WTC11 (cell line): ENCODE measurements at regions not wholly inside any gene's neighbourhood (a gene's known extent, or its start where the extent isn't known, plus 50 kb on each side); places are given as distances from the start of the nearest gene placed in this dataset.
A peak's percentile ranks its signal among the peaks of the same experiment; 100 is the strongest.

ENCODE experiments used
- ATAC-seq: fragments of 200-7000 bp; cut with Tn5 transposase; 2 replicates; pipeline ENCODE4 v1.10.0; 2021; ENCODE audit warnings: mild to moderate bottlenecking, moderate library complexity
- CTCF ChIA-PET: fragments of 300-600 bp; sonication (Branson Sonifier 250); formaldehyde crosslinking; loops from one replicate; lab custom pipeline; 2021; ENCODE audit warnings: antibody characterized with exemption; lab: Charles Lee
- POLR2A ChIA-PET: fragments of 350-600 bp; sonication (Branson Sonifier 250); formaldehyde crosslinking; loops from one replicate; lab custom pipeline; 2021; ENCODE audit warnings: antibody characterized with exemption; lab: Charles Lee
- DNase-seq: peaks from one replicate; pipeline ENCODE4 v3.0.0; 2021; ENCODE audit warnings: low spot score
- H3K27ac Mint-ChIP-seq: 2 replicates; pipeline ENCODE4 v1.8.0; 2021; ENCODE audit warnings: mixed read lengths
- H3K27me3 Mint-ChIP-seq: 2 replicates; pipeline ENCODE4 v1.8.0; 2021; ENCODE audit warnings: low read depth, mild to moderate bottlenecking, moderate library complexity, mixed read lengths
- H3K36me3 Mint-ChIP-seq: 2 replicates; pipeline ENCODE4 v1.8.0; 2021; ENCODE audit warnings: mixed read lengths
- H3K4me1 Mint-ChIP-seq: 2 replicates; pipeline ENCODE4 v1.8.0; 2022; ENCODE audit warnings: mixed read lengths
- H3K4me3 Mint-ChIP-seq: 2 replicates; pipeline ENCODE4 v1.8.0; 2021; ENCODE audit warnings: mild to moderate bottlenecking, moderate library complexity, mixed read lengths
- H3K9me3 Mint-ChIP-seq: 2 replicates; pipeline ENCODE4 v1.8.0; 2021; ENCODE audit warnings: mixed read lengths
- CREB1 ChIP-seq: sonication (generic); formaldehyde crosslinking; IDR thresholded peaks from 2 replicates; pipeline ENCODE4 v1.8.0; 2023; ENCODE audit warnings: mild to moderate bottlenecking, missing genetic modification reagents
- CREM ChIP-seq: sonication (generic); formaldehyde crosslinking; IDR thresholded peaks from 2 replicates; pipeline ENCODE4 v1.8.1; 2022; ENCODE audit warnings: mild to moderate bottlenecking, missing genetic modification reagents, moderate library complexity
- ESRRA ChIP-seq: sonication (generic); formaldehyde crosslinking; IDR thresholded peaks from 2 replicates; pipeline ENCODE4 v1.8.1; 2022; ENCODE audit warnings: mild to moderate bottlenecking, missing genetic modification reagents, borderline replicate concordance
- JAZF1 ChIP-seq: fragments of 250-450 bp; sonication (Bioruptor Pico); IDR thresholded peaks from 2 replicates; pipeline ENCODE4 v1.9.0; 2021; ENCODE audit warnings: moderate library complexity, mild to moderate bottlenecking, inconsistent platforms
- PRRX2 ChIP-seq: fragments of 250-450 bp; sonication (Bioruptor Pico); IDR thresholded peaks from 2 replicates; pipeline ENCODE4 v1.8.0; 2021; ENCODE audit warnings: mild to moderate bottlenecking
- SOX15 ChIP-seq: fragments of 250-450 bp; sonication (Bioruptor Pico); IDR thresholded peaks from 2 replicates; pipeline ENCODE4 v1.9.0; 2021; ENCODE audit warnings: mild to moderate bottlenecking
- SP1 ChIP-seq: sonication (generic); formaldehyde crosslinking; conservative IDR thresholded peaks from 2 replicates; pipeline ENCODE4 v1.8.1; 2022; ENCODE audit warnings: missing genetic modification reagents
- TCF7 ChIP-seq: sonication (generic); formaldehyde crosslinking; IDR thresholded peaks from 2 replicates; pipeline ENCODE4 v1.8.0; 2022; ENCODE audit warnings: mild to moderate bottlenecking, low read depth, missing genetic modification reagents, moderate library complexity
- ZNF232 ChIP-seq: sonication (generic); formaldehyde crosslinking; IDR thresholded peaks from 2 replicates; pipeline ENCODE4 v1.8.0; 2022; ENCODE audit warnings: mild to moderate bottlenecking, missing genetic modification reagents
- ZNF396 ChIP-seq: fragments of 250-450 bp; sonication (Bioruptor Pico); IDR thresholded peaks from 2 replicates; pipeline ENCODE4 v1.8.0; 2021; ENCODE audit warnings: mild to moderate bottlenecking, moderate library complexity, borderline replicate concordance
- ZNF423 ChIP-seq: fragments of 250-450 bp; sonication (Bioruptor Pico); IDR thresholded peaks from 2 replicates; pipeline ENCODE4 v2.1.2; 2022; ENCODE audit warnings: mild to moderate bottlenecking, moderate library complexity
- ZNF671 ChIP-seq: fragments of 250-450 bp; sonication (Bioruptor Pico); IDR thresholded peaks from 2 replicates; pipeline ENCODE4 v1.8.0; 2021; ENCODE audit warnings: mild to moderate bottlenecking
- TF ChIP-seq, protein P1 (sequence below): sonication (generic); formaldehyde crosslinking; IDR thresholded peaks from 2 replicates; pipeline ENCODE4 v1.8.1; 2022; ENCODE audit warnings: missing genetic modification reagents, borderline replicate concordance
- TF ChIP-seq, protein P2 (sequence below): fragments of 250-450 bp; sonication (Bioruptor Pico); IDR thresholded peaks from 2 replicates; pipeline ENCODE4 v1.9.0; 2021; ENCODE audit warnings: mild to moderate bottlenecking, borderline replicate concordance
- TF ChIP-seq, protein P3 (sequence below): sonication (generic); formaldehyde crosslinking; IDR thresholded peaks from 2 replicates; pipeline ENCODE4 v1.8.0; 2022; ENCODE audit warnings: mild to moderate bottlenecking, missing genetic modification reagents
- TF ChIP-seq, protein P4 (sequence below): sonication (generic); formaldehyde crosslinking; IDR thresholded peaks from 2 replicates; pipeline ENCODE4 v1.8.0; 2022; ENCODE audit warnings: mild to moderate bottlenecking, missing genetic modification reagents
- TF ChIP-seq, protein P5 (sequence below): sonication (generic); formaldehyde crosslinking; IDR thresholded peaks from 2 replicates; pipeline ENCODE4 v1.8.1; 2023; ENCODE audit warnings: mild to moderate bottlenecking, moderate library complexity, missing genetic modification reagents
- TF ChIP-seq, protein P6 (sequence below): sonication (generic); formaldehyde crosslinking; IDR thresholded peaks from 2 replicates; pipeline ENCODE4 v1.8.0; 2022; ENCODE audit warnings: missing genetic modification reagents
- TF ChIP-seq, protein P7 (sequence below): sonication (generic); formaldehyde crosslinking; conservative IDR thresholded peaks from 2 replicates; pipeline ENCODE4 v1.8.1; 2022; ENCODE audit warnings: mild to moderate bottlenecking, missing genetic modification reagents
- TF ChIP-seq, protein P8 (sequence below): sonication (generic); formaldehyde crosslinking; IDR thresholded peaks from 2 replicates; pipeline ENCODE4 v1.8.1; 2023; ENCODE audit warnings: mild to moderate bottlenecking, missing genetic modification reagents, moderate library complexity
- TF ChIP-seq, protein P9 (sequence below): fragments of 250-450 bp; sonication (Bioruptor Pico); conservative IDR thresholded peaks from 2 replicates; pipeline ENCODE4 v1.9.0; 2021; ENCODE audit warnings: mild to moderate bottlenecking

DNA sequence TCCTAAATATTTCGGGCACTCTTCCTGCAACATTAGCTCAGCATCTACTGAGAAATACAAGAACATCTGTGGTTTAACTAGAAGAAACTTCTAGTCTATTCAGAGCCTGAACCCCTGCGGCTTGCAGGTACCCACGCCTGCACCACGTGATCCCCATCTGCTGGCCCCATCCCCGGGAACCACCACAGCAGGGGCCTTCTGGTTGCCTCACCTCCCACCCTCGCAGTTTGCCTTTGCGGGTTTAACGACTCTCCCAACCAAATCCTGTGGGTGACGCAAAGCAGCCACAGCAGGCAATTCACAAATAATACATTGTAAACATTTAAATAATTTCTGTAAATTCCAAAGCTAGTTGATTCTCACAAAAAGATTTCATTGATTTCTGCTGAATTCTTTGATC is 90.2 kb upstream of the TMEM18 start:
- peaks cover 6% of the 10 kb centered on the region for H3K36me3 Mint-ChIP-seq
- no peak for TF ChIP-seq TCF7
- TF ChIP-seq, protein P1, sequence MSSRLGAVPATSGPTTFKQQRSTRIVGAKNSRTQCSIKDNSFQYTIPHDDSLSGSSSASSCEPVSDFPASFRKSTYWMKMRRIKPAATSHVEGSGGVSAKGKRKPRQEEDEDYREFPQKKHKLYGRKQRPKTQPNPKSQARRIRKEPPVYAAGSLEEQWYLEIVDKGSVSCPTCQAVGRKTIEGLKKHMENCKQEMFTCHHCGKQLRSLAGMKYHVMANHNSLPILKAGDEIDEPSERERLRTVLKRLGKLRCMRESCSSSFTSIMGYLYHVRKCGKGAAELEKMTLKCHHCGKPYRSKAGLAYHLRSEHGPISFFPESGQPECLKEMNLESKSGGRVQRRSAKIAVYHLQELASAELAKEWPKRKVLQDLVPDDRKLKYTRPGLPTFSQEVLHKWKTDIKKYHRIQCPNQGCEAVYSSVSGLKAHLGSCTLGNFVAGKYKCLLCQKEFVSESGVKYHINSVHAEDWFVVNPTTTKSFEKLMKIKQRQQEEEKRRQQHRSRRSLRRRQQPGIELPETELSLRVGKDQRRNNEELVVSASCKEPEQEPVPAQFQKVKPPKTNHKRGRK (CRISPR knock-in tag): no peak
- TF ChIP-seq ZNF232 (CRISPR knock-in tag): no peak
- TF ChIP-seq, protein P2, sequence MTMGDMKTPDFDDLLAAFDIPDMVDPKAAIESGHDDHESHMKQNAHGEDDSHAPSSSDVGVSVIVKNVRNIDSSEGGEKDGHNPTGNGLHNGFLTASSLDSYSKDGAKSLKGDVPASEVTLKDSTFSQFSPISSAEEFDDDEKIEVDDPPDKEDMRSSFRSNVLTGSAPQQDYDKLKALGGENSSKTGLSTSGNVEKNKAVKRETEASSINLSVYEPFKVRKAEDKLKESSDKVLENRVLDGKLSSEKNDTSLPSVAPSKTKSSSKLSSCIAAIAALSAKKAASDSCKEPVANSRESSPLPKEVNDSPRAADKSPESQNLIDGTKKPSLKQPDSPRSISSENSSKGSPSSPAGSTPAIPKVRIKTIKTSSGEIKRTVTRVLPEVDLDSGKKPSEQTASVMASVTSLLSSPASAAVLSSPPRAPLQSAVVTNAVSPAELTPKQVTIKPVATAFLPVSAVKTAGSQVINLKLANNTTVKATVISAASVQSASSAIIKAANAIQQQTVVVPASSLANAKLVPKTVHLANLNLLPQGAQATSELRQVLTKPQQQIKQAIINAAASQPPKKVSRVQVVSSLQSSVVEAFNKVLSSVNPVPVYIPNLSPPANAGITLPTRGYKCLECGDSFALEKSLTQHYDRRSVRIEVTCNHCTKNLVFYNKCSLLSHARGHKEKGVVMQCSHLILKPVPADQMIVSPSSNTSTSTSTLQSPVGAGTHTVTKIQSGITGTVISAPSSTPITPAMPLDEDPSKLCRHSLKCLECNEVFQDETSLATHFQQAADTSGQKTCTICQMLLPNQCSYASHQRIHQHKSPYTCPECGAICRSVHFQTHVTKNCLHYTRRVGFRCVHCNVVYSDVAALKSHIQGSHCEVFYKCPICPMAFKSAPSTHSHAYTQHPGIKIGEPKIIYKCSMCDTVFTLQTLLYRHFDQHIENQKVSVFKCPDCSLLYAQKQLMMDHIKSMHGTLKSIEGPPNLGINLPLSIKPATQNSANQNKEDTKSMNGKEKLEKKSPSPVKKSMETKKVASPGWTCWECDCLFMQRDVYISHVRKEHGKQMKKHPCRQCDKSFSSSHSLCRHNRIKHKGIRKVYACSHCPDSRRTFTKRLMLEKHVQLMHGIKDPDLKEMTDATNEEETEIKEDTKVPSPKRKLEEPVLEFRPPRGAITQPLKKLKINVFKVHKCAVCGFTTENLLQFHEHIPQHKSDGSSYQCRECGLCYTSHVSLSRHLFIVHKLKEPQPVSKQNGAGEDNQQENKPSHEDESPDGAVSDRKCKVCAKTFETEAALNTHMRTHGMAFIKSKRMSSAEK (CRISPR knock-in tag): no peak
- TF ChIP-seq, protein P3, sequence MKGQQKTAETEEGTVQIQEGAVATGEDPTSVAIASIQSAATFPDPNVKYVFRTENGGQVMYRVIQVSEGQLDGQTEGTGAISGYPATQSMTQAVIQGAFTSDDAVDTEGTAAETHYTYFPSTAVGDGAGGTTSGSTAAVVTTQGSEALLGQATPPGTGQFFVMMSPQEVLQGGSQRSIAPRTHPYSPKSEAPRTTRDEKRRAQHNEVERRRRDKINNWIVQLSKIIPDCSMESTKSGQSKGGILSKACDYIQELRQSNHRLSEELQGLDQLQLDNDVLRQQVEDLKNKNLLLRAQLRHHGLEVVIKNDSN (CRISPR knock-in tag): peak; percentile 78
- TF ChIP-seq, protein P4, sequence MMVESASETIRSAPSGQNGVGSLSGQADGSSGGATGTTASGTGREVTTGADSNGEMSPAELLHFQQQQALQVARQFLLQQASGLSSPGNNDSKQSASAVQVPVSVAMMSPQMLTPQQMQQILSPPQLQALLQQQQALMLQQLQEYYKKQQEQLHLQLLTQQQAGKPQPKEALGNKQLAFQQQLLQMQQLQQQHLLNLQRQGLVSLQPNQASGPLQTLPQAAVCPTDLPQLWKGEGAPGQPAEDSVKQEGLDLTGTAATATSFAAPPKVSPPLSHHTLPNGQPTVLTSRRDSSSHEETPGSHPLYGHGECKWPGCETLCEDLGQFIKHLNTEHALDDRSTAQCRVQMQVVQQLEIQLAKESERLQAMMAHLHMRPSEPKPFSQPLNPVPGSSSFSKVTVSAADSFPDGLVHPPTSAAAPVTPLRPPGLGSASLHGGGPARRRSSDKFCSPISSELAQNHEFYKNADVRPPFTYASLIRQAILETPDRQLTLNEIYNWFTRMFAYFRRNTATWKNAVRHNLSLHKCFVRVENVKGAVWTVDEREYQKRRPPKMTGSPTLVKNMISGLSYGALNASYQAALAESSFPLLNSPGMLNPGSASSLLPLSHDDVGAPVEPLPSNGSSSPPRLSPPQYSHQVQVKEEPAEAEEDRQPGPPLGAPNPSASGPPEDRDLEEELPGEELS (CRISPR knock-in tag): no peak
- no peak for TF ChIP-seq ZNF671 (CRISPR knock-in tag)
- no peak for TF ChIP-seq JAZF1 (CRISPR knock-in tag)
- TF ChIP-seq ZNF396: no peak
- peak; percentile 55; the same call in 1 of the 2 replicates for TF ChIP-seq ZNF423 (CRISPR knock-in tag)
- no peak for TF ChIP-seq CREM (CRISPR knock-in tag)
- TF ChIP-seq SP1 (CRISPR knock-in tag): no peak
- TF ChIP-seq, protein P5, sequence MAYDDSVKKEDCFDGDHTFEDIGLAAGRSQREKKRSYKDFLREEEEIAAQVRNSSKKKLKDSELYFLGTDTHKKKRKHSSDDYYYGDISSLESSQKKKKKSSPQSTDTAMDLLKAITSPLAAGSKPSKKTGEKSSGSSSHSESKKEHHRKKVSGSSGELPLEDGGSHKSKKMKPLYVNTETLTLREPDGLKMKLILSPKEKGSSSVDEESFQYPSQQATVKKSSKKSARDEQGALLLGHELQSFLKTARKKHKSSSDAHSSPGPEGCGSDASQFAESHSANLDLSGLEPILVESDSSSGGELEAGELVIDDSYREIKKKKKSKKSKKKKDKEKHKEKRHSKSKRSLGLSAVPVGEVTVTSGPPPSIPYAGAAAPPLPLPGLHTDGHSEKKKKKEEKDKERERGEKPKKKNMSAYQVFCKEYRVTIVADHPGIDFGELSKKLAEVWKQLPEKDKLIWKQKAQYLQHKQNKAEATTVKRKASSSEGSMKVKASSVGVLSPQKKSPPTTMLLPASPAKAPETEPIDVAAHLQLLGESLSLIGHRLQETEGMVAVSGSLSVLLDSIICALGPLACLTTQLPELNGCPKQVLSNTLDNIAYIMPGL (CRISPR knock-in tag): no peak
- TF ChIP-seq, protein P6, sequence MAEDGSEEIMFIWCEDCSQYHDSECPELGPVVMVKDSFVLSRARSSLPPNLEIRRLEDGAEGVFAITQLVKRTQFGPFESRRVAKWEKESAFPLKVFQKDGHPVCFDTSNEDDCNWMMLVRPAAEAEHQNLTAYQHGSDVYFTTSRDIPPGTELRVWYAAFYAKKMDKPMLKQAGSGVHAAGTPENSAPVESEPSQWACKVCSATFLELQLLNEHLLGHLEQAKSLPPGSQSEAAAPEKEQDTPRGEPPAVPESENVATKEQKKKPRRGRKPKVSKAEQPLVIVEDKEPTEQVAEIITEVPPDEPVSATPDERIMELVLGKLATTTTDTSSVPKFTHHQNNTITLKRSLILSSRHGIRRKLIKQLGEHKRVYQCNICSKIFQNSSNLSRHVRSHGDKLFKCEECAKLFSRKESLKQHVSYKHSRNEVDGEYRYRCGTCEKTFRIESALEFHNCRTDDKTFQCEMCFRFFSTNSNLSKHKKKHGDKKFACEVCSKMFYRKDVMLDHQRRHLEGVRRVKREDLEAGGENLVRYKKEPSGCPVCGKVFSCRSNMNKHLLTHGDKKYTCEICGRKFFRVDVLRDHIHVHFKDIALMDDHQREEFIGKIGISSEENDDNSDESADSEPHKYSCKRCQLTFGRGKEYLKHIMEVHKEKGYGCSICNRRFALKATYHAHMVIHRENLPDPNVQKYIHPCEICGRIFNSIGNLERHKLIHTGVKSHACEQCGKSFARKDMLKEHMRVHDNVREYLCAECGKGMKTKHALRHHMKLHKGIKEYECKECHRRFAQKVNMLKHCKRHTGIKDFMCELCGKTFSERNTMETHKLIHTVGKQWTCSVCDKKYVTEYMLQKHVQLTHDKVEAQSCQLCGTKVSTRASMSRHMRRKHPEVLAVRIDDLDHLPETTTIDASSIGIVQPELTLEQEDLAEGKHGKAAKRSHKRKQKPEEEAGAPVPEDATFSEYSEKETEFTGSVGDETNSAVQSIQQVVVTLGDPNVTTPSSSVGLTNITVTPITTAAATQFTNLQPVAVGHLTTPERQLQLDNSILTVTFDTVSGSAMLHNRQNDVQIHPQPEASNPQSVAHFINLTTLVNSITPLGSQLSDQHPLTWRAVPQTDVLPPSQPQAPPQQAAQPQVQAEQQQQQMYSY (CRISPR knock-in tag): no peak
- no peak for TF ChIP-seq SOX15
- TF ChIP-seq ESRRA (CRISPR knock-in tag): no peak
- TF ChIP-seq, protein P7, sequence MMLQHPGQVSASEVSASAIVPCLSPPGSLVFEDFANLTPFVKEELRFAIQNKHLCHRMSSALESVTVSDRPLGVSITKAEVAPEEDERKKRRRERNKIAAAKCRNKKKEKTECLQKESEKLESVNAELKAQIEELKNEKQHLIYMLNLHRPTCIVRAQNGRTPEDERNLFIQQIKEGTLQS (CRISPR knock-in tag): no peak
- TF ChIP-seq, protein P8, sequence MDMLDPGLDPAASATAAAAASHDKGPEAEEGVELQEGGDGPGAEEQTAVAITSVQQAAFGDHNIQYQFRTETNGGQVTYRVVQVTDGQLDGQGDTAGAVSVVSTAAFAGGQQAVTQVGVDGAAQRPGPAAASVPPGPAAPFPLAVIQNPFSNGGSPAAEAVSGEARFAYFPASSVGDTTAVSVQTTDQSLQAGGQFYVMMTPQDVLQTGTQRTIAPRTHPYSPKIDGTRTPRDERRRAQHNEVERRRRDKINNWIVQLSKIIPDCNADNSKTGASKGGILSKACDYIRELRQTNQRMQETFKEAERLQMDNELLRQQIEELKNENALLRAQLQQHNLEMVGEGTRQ: peak; percentile 85
- TF ChIP-seq CREB1 (CRISPR knock-in tag): no peak
- TF ChIP-seq PRRX2 (CRISPR knock-in tag): no peak
- TF ChIP-seq, protein P9, sequence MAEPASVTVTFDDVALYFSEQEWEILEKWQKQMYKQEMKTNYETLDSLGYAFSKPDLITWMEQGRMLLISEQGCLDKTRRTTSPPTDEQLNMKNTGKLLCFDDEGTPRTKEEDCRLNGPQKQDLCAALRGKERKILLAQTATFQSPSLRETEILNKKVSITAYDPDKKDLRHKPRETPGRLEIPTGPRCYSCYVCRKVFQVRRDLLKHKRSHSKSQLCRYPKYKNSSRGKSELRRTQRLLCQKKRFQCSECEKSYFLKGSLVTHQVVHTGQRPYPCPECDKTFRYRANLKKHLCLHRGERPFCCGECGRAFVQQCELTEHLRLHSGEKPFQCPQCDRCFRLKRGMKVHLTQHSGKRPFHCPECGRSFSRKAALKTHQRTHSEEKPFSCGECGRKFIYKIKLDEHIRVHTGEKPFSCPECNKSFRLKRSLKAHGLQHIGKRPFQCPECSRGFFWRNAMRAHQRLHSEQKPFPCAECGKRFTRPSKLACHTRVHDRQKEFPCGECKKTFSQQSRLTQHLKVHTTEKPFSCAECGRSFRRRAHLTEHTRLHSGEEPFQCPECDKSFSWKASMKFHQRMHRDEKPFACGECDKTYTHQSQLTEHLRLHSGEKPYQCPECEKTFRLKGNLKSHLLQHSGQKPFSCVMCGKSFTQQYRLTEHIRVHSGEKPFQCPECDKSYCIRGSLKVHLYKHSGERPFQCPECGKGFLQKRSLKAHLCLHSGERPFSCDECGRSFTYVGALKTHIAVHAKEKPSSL (CRISPR knock-in tag): no peak

More for the DNA sequence above, 90.2 kb upstream of the TMEM18 start:
- DNase-seq (no peak), ATAC-seq (no peak)
- Mint-ChIP-seq H3K4me1 (peaks cover 8% of the 10 kb centered on the region), H3K27ac (no peak overlapping the region), H3K9me3 (peaks cover 22% of the 10 kb centered on the region), H3K27me3 (peaks cover 23% of the 10 kb centered on the region), H3K4me3 (no peak overlapping the region)
- POLR2A ChIA-PET: no interaction called here
- CTCF ChIA-PET: no interaction called here
